ENCODE measurements at regions not wholly inside any gene's neighbourhood (a gene's known extent, or its start where the extent isn't known, plus 50 kb on each side); places are given as distances from the start of the nearest gene placed in this dataset.

GRCh38 chr15:73001840-73002239 lies 50.4 kb upstream of the NEO1 start:
- TF ChIP-seq, protein P1, sequence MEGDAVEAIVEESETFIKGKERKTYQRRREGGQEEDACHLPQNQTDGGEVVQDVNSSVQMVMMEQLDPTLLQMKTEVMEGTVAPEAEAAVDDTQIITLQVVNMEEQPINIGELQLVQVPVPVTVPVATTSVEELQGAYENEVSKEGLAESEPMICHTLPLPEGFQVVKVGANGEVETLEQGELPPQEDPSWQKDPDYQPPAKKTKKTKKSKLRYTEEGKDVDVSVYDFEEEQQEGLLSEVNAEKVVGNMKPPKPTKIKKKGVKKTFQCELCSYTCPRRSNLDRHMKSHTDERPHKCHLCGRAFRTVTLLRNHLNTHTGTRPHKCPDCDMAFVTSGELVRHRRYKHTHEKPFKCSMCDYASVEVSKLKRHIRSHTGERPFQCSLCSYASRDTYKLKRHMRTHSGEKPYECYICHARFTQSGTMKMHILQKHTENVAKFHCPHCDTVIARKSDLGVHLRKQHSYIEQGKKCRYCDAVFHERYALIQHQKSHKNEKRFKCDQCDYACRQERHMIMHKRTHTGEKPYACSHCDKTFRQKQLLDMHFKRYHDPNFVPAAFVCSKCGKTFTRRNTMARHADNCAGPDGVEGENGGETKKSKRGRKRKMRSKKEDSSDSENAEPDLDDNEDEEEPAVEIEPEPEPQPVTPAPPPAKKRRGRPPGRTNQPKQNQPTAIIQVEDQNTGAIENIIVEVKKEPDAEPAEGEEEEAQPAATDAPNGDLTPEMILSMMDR (IDR thresholded peaks at IDR 0.05; ENCODE audit: insufficient read depth, low read depth, low read length) = no peak
- no peaks in the 10 kb centered on the region for H3K36me3 ChIP-seq (ENCODE audit: control insufficient read depth, insufficient read depth, low read length)
- H3K27me3 ChIP-seq (ENCODE audit: control insufficient read depth, insufficient read depth, low read length) = no peaks in the 10 kb centered on the region
- no peak for DNase-seq (ENCODE audit: low read depth)
- ChIA-PET POLR2A (no interaction called here), CTCF (interaction anchor here (1.3 kb wide), 1 partner anchor 12 kb away, joined by 6 read pairs; no protein-coding TSS in a partner anchor)
- H3K4me3 ChIP-seq (ENCODE audit: low read depth, low read length) = no peak overlapping the region

DNA sequence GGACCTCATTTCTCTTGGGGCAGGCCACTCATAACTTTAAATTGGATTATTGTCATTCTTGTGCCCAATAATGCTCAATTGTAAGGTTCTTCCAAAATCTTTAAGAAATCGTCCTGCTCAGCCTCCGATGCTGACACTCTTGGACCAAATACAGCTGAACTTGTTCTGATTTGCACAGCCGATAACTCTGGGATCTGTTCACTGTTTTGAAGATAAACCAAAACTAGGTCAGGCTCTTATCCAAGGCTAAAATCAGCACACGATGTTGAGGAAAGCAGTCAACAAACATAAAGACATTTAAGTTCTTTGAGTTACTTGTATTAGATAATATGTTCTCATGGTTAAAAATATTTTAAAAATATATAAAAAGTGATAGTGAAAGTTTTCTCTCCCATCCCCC lies 52.0 kb upstream of the NEO1 start:
- H3K27me3 ChIP-seq (ENCODE audit: control insufficient read depth, insufficient read depth, low read length) = no peaks in the 10 kb centered on the region
- H3K36me3 ChIP-seq (ENCODE audit: control insufficient read depth, insufficient read depth, low read length) = no peaks in the 10 kb centered on the region
- H3K4me3 ChIP-seq (ENCODE audit: low read depth, low read length) = no peak overlapping the region
- TF ChIP-seq, protein P1 (IDR thresholded peaks at IDR 0.05; ENCODE audit: insufficient read depth, low read depth, low read length) = no peak
- DNase-seq (ENCODE audit: low read depth) = no peak
- ChIA-PET POLR2A (no interaction called here), CTCF (no interaction called here)

DNA sequence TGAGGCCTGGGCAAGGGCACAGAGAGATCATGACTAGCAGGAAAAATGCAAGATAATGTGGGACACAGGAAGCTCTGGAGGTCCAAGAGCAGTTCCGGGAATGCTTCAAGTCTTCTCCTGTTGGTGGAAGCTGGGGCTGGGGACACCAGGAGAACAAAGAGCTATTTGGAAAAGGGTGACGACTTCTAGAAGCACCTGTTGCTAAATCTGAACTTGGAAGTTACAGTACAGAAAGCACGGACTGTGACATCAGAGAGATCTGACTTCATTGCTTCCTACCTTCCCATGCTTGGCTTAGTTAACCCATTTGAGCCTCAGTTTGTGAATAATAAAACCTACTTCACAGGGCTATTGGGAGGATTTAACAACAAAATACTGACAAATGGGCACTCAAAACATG lies 52.7 kb upstream of the NEO1 start:
- H3K27me3 ChIP-seq (ENCODE audit: control insufficient read depth, insufficient read depth, low read length) = no peaks in the 10 kb centered on the region

GRCh38 chr15:72998681-72999466 lies 53.4 kb upstream of the NEO1 start:
- CTCF ChIA-PET = no interaction called here
- TF ChIP-seq, protein P1 (IDR thresholded peaks at IDR 0.05; ENCODE audit: insufficient read depth, low read depth, low read length) = no peak

More for the DNA sequence above, 52.7 kb upstream of the NEO1 start:
- no peaks in the 10 kb centered on the region for H3K36me3 ChIP-seq (ENCODE audit: control insufficient read depth, insufficient read depth, low read length)
- no peak for DNase-seq (ENCODE audit: low read depth)
- ChIA-PET CTCF (no interaction called here), POLR2A (no interaction called here)
- H3K4me3 ChIP-seq (ENCODE audit: low read depth, low read length) = no peak overlapping the region
- TF ChIP-seq, protein P1 (IDR thresholded peaks at IDR 0.05; ENCODE audit: insufficient read depth, low read depth, low read length) = no peak

GRCh38 chr15:72998226-72998625 lies 54.0 kb upstream of the NEO1 start:
- Histone ChIP-seq H3K4me3 (ENCODE audit: low read depth, low read length) (no peak overlapping the region), H3K27me3 (ENCODE audit: control insufficient read depth, insufficient read depth, low read length) (no peaks in the 10 kb centered on the region), H3K36me3 (ENCODE audit: control insufficient read depth, insufficient read depth, low read length) (no peaks in the 10 kb centered on the region)
- no peak for DNase-seq (ENCODE audit: low read depth)
- CTCF ChIA-PET = no interaction called here
- POLR2A ChIA-PET = no interaction called here
- TF ChIP-seq, protein P1 (IDR thresholded peaks at IDR 0.05; ENCODE audit: insufficient read depth, low read depth, low read length) = no peak

More at GRCh38 chr15:72998681-72999466, 53.4 kb upstream of the NEO1 start:
- DNase-seq (ENCODE audit: low read depth) = no peak
- Histone ChIP-seq H3K27me3 (ENCODE audit: control insufficient read depth, insufficient read depth, low read length) (no peaks in the 10 kb centered on the region), H3K4me3 (ENCODE audit: low read depth, low read length) (no peak overlapping the region), H3K36me3 (ENCODE audit: control insufficient read depth, insufficient read depth, low read length) (no peaks in the 10 kb centered on the region)
- POLR2A ChIA-PET = no interaction called here

All from BJ (cell line).